NCI-H2196 (cell line): ENCODE measurements at regions not wholly inside any gene's neighbourhood (a gene's known extent, or its start where the extent isn't known, plus 50 kb on each side); places are given as distances from the start of the nearest gene placed in this dataset.

Source experiments
- DNase-seq: peaks from one replicate; lab custom pipeline; 2025; ENCODE audit not compliant: unreplicated experiment; lab: John Stamatoyannopoulos, UW

GRCh38 chr19:31164791-31165251 is 184.4 kb downstream of the TSHZ3 start:
- DNase-seq, result no peak

GRCh38 chr19:31160336-31160926 is 188.8 kb downstream of the TSHZ3 start:
- no peak for DNase-seq

GRCh38 chr19:31154021-31154420 is 195.2 kb downstream of the TSHZ3 start:
- no peak for DNase-seq

GRCh38 chr19:31152906-31153305 is 196.3 kb downstream of the TSHZ3 start:
- no peak for DNase-seq

GRCh38 chr19:31149441-31149941 is 199.7 kb downstream of the TSHZ3 start:
- DNase-seq, result no peak

- DNase-seq, result no peak
These were observed 200.6 kb downstream of the TSHZ3 start for GRCh38 chr19:31148671-31149070.

- no peak for DNase-seq
These were observed 202.0 kb downstream of the TSHZ3 start for GRCh38 chr19:31147234-31147633.

GRCh38 chr19:31146546-31147183 is 202.6 kb downstream of the TSHZ3 start:
- DNase-seq, result no peak

- no peak for DNase-seq
These were observed 203.2 kb downstream of the TSHZ3 start for GRCh38 chr19:31146015-31146414.

GRCh38 chr19:31145007-31145406 is 204.2 kb downstream of the TSHZ3 start:
- no peak for DNase-seq

- DNase-seq, result no peak
These were observed 205.0 kb downstream of the TSHZ3 start for GRCh38 chr19:31144075-31144870.

- DNase-seq, result no peak
These were observed 207.9 kb downstream of the TSHZ3 start for GRCh38 chr19:31141301-31141700.

- no peak for DNase-seq
These were observed 208.5 kb downstream of the TSHZ3 start for GRCh38 chr19:31140717-31141116.

GRCh38 chr19:31139871-31140505 is 209.2 kb downstream of the TSHZ3 start:
- DNase-seq, result no peak

- DNase-seq, result no peak
These were observed 211.2 kb downstream of the TSHZ3 start for GRCh38 chr19:31138077-31138476.

- DNase-seq, result no peak
These were observed 213.4 kb downstream of the TSHZ3 start for GRCh38 chr19:31135841-31136240.

- DNase-seq, result no peak
These were observed 216.5 kb downstream of the TSHZ3 start for GRCh38 chr19:31132753-31133110.

- DNase-seq, result no peak
These were observed 220.9 kb downstream of the TSHZ3 start for GRCh38 chr19:31128291-31128690.

- DNase-seq, result no peak
These were observed 221.9 kb downstream of the TSHZ3 start for GRCh38 chr19:31127134-31127967.

GRCh38 chr19:31126236-31126635 is 223.0 kb downstream of the TSHZ3 start:
- no peak for DNase-seq

- DNase-seq, result no peak
These were observed 224.2 kb downstream of the TSHZ3 start for GRCh38 chr19:31125071-31125470.
